ENCODE measurements at regions not wholly inside any gene's neighbourhood (a gene's known extent, or its start where the extent isn't known, plus 50 kb on each side); places are given as distances from the start of the nearest gene placed in this dataset.

DNA sequence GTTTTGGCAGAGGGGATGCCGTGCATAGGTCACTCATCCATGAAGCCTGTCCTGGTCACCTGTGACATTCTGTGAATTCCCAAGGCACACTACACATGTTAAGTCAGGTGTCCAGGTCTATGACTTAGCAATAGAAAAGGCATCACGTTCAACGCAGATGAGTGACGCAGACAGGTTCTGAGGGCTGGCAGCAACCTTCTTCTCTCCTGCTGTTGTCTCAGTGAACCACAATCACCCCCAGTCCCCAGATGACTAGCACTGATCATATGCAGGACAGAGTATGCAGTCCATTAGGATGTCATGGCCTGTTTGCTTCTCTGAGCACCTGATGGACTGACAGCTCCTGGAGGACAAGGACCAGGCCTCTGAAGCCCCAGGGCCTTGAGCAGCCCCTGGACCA lies 157.8 kb upstream of the KAZN start:
- intact Hi-C loops (cut with DNase I): no loop called here
- Histone ChIP-seq H3K27me3 (ENCODE audit: control insufficient read depth, insufficient read depth, low read length) (no peaks in the 10 kb centered on the region), H3K27ac (ENCODE audit: low read depth in 2 of 2, low read length in 2 of 2) (no peak overlapping the region), H3K36me3 (ENCODE audit: control insufficient read depth in 2 of 3, insufficient read depth in 3 of 3, low read length in 3 of 3) (no peaks in the 10 kb centered on the region), H3K9ac (ENCODE audit: low read length in 3 of 3) (no peak overlapping the region), H3K4me3 (ENCODE audit: low read length in 3 of 3) (no peak overlapping the region), H3K9me3 (ENCODE audit: control insufficient read depth in 2 of 3, insufficient read depth in 1 of 3, low read length in 3 of 3) (no peaks in the 10 kb centered on the region), H3K4me1 (ENCODE audit: control insufficient read depth in 2 of 3, insufficient read depth in 2 of 3, low read depth in 1 of 3, low read length in 3 of 3) (no peaks in the 10 kb centered on the region)
- TF ChIP-seq, protein P1, sequence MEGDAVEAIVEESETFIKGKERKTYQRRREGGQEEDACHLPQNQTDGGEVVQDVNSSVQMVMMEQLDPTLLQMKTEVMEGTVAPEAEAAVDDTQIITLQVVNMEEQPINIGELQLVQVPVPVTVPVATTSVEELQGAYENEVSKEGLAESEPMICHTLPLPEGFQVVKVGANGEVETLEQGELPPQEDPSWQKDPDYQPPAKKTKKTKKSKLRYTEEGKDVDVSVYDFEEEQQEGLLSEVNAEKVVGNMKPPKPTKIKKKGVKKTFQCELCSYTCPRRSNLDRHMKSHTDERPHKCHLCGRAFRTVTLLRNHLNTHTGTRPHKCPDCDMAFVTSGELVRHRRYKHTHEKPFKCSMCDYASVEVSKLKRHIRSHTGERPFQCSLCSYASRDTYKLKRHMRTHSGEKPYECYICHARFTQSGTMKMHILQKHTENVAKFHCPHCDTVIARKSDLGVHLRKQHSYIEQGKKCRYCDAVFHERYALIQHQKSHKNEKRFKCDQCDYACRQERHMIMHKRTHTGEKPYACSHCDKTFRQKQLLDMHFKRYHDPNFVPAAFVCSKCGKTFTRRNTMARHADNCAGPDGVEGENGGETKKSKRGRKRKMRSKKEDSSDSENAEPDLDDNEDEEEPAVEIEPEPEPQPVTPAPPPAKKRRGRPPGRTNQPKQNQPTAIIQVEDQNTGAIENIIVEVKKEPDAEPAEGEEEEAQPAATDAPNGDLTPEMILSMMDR (IDR thresholded peaks at IDR 0.05; ENCODE audit: borderline replicate concordance, extremely low read depth, insufficient read depth): no peak
- FAIRE-seq: no peak
- no peak for DNase-seq

DNA sequence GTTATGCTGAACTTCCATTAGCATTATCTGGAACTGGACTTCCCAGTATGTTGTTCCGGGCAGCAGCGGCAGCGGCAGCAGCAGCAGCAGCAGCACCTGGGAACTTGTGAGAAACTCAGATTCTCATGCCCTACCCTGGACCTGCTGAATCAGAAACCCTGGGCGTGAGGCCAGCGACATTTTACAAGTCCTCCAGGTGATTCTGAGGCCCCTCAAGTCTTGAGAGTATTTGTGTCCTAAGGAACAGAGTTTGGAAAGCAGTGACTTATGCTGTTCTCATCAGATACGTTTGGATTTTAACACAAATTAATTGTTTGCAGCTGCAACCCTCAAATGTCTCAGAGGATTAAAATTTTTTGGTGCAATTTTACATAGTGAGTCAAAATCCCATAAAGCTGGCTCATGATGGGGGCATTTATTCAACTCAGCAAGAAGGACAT lies 157.2 kb upstream of the KAZN start:
- DNase-seq: no peak
- Histone ChIP-seq H3K36me3 (ENCODE audit: control insufficient read depth in 2 of 3, insufficient read depth in 3 of 3, low read length in 3 of 3) (no peaks in the 10 kb centered on the region), H3K27ac (ENCODE audit: low read depth in 2 of 2, low read length in 2 of 2) (no peak overlapping the region), H3K9me3 (ENCODE audit: control insufficient read depth in 2 of 3, insufficient read depth in 1 of 3, low read length in 3 of 3) (no peaks in the 10 kb centered on the region), H3K9ac (ENCODE audit: low read length in 3 of 3) (no peak overlapping the region), H3K4me3 (ENCODE audit: low read length in 3 of 3) (no peak overlapping the region), H3K27me3 (ENCODE audit: control insufficient read depth, insufficient read depth, low read length) (no peaks in the 10 kb centered on the region), H3K4me1 (ENCODE audit: control insufficient read depth in 2 of 3, insufficient read depth in 2 of 3, low read depth in 1 of 3, low read length in 3 of 3) (no peaks in the 10 kb centered on the region)
- TF ChIP-seq, protein P1 (IDR thresholded peaks at IDR 0.05; ENCODE audit: borderline replicate concordance, extremely low read depth, insufficient read depth): no peak
- FAIRE-seq: no peak
- intact Hi-C loops (cut with DNase I): no loop called here

DNA sequence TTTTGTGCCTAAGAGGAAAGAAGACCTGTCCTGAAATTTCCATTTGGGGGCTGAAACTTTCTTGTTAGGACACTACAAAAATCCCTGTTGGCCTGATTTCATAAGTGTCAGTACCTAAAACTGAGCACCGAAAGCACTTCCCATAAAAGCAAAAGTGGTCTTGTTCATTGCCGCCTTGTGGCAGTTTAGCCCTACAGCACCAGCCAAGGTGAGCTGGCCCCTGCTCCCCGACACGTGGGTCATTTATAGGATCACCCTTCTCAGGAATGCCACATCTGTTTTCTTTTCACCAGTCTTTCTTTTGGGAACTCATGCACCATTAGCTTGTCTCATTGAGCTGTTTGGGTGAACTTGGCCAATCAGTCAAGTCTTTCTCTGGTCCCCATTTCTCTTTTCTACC lies 155.8 kb upstream of the KAZN start:
- intact Hi-C loops (cut with DNase I): no loop called here
- no peak for DNase-seq
- H3K27me3 ChIP-seq (ENCODE audit: control insufficient read depth, insufficient read depth, low read length): no peaks in the 10 kb centered on the region

More for the DNA sequence above, 155.8 kb upstream of the KAZN start:
- no peaks in the 10 kb centered on the region for H3K9me3 ChIP-seq (ENCODE audit: control insufficient read depth in 2 of 3, insufficient read depth in 1 of 3, low read length in 3 of 3)
- no peak for FAIRE-seq
- H3K36me3 ChIP-seq (ENCODE audit: control insufficient read depth in 2 of 3, insufficient read depth in 3 of 3, low read length in 3 of 3): no peaks in the 10 kb centered on the region
- no peak overlapping the region for H3K9ac ChIP-seq (ENCODE audit: low read length in 3 of 3)
- no peaks in the 10 kb centered on the region for H3K4me1 ChIP-seq (ENCODE audit: control insufficient read depth in 2 of 3, insufficient read depth in 2 of 3, low read depth in 1 of 3, low read length in 3 of 3)
- H3K4me3 ChIP-seq (ENCODE audit: low read length in 3 of 3): no peak overlapping the region
- TF ChIP-seq, protein P1 (IDR thresholded peaks at IDR 0.05; ENCODE audit: borderline replicate concordance, extremely low read depth, insufficient read depth): no peak
- no peak overlapping the region for H3K27ac ChIP-seq (ENCODE audit: low read depth in 2 of 2, low read length in 2 of 2)
